ENCODE measurements at regions not wholly inside any gene's neighbourhood (a gene's known extent, or its start where the extent isn't known, plus 50 kb on each side); places are given as distances from the start of the nearest gene placed in this dataset.
"Not testable (repeated sequence)": the region's sequence is repeated elsewhere in the genome, so short reads cannot be mapped to it uniquely, and the experiment has no call there.

DNA sequence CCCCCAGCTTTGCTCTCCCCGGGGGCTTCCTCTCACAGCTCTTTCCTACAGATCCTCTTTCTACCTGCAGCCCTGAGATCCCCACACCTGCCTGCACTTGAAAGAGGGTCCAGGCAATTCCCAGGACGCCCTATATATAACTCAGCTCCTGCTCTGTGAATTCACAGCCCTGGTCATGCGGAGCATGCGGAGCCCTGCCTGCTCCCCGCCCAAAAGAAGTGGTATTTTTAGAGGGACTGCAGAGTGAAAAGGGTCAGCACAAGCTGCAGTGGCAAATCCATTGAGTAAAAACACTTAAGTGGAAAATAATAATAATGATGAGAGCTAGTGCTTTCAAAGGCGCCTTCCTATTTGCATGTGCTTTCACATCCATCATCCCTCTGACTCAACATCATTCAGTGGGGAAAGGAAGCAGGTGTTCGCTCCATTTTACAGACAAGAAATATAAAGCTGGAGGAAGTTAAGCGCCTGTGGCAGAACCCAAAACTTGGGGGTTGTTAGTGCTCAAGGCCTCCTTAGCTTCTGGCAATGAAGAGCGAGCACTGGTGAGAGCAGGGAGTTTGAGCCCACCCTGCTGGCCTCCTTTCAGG lies 76.3 kb upstream of the LIPC start:
- Histone ChIP-seq H3K27ac (ENCODE audit: low read length) (no peak overlapping the region), H3K27me3 (ENCODE audit: insufficient read depth, low read length) (no peaks in the 10 kb centered on the region), H3K4me1 (ENCODE audit: insufficient read depth, low read length) (peaks cover 10% of the 10 kb centered on the region; the same call in 1 of the 2 replicates), H3K9me3 (ENCODE audit: insufficient read depth, low read depth, low read length) (no peaks in the 10 kb centered on the region), H3K36me3 (ENCODE audit: insufficient read depth, low read depth, low read length) (no peaks in the 10 kb centered on the region), H3K4me3 (ENCODE audit: low read length) (no peak overlapping the region), H3K9ac (ENCODE audit: low read depth, low read length) (no peak overlapping the region)

DNA sequence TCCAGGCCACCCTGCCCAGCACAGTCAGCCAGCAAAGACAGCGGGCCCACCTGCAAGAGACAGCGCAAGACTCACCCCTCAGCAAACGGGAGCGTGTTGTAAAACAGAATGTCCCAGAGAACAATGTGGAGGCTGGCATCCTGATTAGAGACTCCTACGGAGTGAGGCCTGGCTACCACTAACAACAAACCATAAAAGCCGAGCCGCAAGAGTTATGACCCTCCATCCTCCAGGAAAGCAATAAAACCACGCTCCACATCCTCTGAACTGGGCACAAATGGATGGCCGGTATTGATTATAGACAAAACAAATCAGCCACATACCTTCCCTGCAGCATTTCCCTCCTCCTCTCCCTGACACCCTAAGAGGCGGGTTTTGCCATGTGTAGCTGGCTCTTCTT lies 75.8 kb upstream of the LIPC start:
- peaks cover 10% of the 10 kb centered on the region; the same call in 1 of the 2 replicates for H3K4me1 ChIP-seq (ENCODE audit: insufficient read depth, low read length)
- no peak overlapping the region for H3K4me3 ChIP-seq (ENCODE audit: low read length)
- H3K27ac ChIP-seq (ENCODE audit: low read length), result no peak overlapping the region
- H3K27me3 ChIP-seq (ENCODE audit: insufficient read depth, low read length), result no peaks in the 10 kb centered on the region
- H3K9ac ChIP-seq (ENCODE audit: low read depth, low read length), result no peak overlapping the region
- H3K36me3 ChIP-seq (ENCODE audit: insufficient read depth, low read depth, low read length), result no peaks in the 10 kb centered on the region
- H3K9me3 ChIP-seq (ENCODE audit: insufficient read depth, low read depth, low read length), result no peaks in the 10 kb centered on the region

- H3K4me1 ChIP-seq (ENCODE audit: insufficient read depth, low read length), result peaks cover 10% of the 10 kb centered on the region; the same call in 1 of the 2 replicates
- H3K36me3 ChIP-seq (ENCODE audit: insufficient read depth, low read depth, low read length), result no peaks in the 10 kb centered on the region
- H3K27ac ChIP-seq (ENCODE audit: low read length), result no peak overlapping the region
- H3K27me3 ChIP-seq (ENCODE audit: insufficient read depth, low read length), result no peaks in the 10 kb centered on the region
- no peaks in the 10 kb centered on the region for H3K9me3 ChIP-seq (ENCODE audit: insufficient read depth, low read depth, low read length)
- no peak overlapping the region for H3K4me3 ChIP-seq (ENCODE audit: low read length)
- H3K9ac ChIP-seq (ENCODE audit: low read depth, low read length), result no peak overlapping the region
These were observed 74.0 kb upstream of the LIPC start for GRCh38 chr15:58357529-58358476.

GRCh38 chr15:58360421-58361090 lies 71.2 kb upstream of the LIPC start:
- H3K27me3 ChIP-seq (ENCODE audit: insufficient read depth, low read length), result no peaks in the 10 kb centered on the region
- no peak overlapping the region for H3K9ac ChIP-seq (ENCODE audit: low read depth, low read length)
- no peaks in the 10 kb centered on the region for H3K36me3 ChIP-seq (ENCODE audit: insufficient read depth, low read depth, low read length)
- H3K9me3 ChIP-seq (ENCODE audit: insufficient read depth, low read depth, low read length), result no peaks in the 10 kb centered on the region
- peaks cover 10% of the 10 kb centered on the region; the same call in 1 of the 2 replicates for H3K4me1 ChIP-seq (ENCODE audit: insufficient read depth, low read length)
- H3K4me3 ChIP-seq (ENCODE audit: low read length), result no peak overlapping the region
- no peak overlapping the region for H3K27ac ChIP-seq (ENCODE audit: low read length)

DNA sequence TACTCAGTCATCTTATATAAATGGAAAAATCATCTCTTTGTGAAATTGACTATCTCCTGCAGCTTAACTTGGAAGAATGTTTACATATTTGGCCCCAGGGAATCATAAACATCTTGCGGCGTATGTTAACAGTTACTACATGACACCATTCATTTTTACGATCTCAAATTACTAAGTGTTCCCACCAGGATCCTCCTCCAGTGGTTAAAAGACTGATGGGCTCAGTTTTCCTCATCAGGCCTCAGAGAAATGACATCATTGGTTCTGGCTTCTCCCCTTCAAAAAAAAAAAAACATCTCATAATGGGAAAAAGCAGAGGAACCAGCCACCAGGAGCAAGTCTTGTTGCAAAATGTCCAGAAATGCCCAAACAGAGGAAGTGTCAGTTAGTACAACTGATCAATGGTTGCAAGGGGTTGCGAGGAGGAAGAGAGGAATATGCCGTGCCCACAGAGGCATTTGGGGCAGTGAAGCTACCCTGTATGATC lies 70.5 kb upstream of the LIPC start:
- H3K9me3 ChIP-seq (ENCODE audit: insufficient read depth, low read depth, low read length), result no peaks in the 10 kb centered on the region
- H3K9ac ChIP-seq (ENCODE audit: low read depth, low read length), result no peak overlapping the region
- H3K36me3 ChIP-seq (ENCODE audit: insufficient read depth, low read depth, low read length), result no peaks in the 10 kb centered on the region
- no peak overlapping the region for H3K27ac ChIP-seq (ENCODE audit: low read length)
- H3K4me1 ChIP-seq (ENCODE audit: insufficient read depth, low read length), result peaks cover 10% of the 10 kb centered on the region; the same call in 1 of the 2 replicates
- no peak overlapping the region for H3K4me3 ChIP-seq (ENCODE audit: low read length)
- no peaks in the 10 kb centered on the region for H3K27me3 ChIP-seq (ENCODE audit: insufficient read depth, low read length)

DNA sequence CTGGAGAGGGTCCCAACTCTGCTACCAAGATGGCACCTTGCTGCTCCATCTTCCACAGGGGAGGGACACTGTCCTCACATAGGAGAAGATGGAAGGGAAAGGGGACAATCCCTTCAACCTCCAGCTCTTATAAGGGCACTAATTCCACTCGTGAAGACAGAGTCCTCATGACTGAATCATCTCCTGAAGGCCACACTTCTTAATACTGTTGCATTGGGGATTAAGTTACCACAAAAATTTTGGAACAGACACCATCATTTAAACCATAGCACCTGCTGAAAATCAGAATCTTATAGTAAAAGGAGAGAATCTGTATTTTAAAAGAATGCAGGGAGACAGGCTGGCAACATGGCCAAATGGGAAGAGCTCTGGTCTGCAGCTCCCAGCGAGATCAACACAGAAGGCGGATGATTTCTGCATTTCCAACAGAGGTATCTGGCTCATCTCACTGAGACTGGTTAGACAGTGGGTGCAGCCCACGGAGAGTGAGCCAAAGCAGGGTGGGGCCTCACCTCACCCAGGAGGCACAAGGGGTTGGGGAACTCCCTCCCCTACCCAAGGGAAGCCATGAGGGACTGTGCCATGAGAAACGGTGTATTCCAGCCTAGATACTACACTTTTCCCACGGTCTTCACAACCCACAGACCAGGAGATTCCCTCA lies 69.4 kb upstream of the LIPC start:
- H3K36me3 ChIP-seq (ENCODE audit: insufficient read depth, low read depth, low read length), result no peaks in the 10 kb centered on the region
- H3K9ac ChIP-seq (ENCODE audit: low read depth, low read length), result no peak overlapping the region
- no peak overlapping the region for H3K4me3 ChIP-seq (ENCODE audit: low read length)
- no peak overlapping the region for H3K27ac ChIP-seq (ENCODE audit: low read length)
- H3K4me1 ChIP-seq (ENCODE audit: insufficient read depth, low read length), result peaks cover 10% of the 10 kb centered on the region; the same call in 1 of the 2 replicates
- H3K27me3 ChIP-seq (ENCODE audit: insufficient read depth, low read length), result no peaks in the 10 kb centered on the region
- no peaks in the 10 kb centered on the region for H3K9me3 ChIP-seq (ENCODE audit: insufficient read depth, low read depth, low read length)

GRCh38 chr15:58363118-58363517 lies 68.7 kb upstream of the LIPC start:
- not testable (repeated sequence) for H3K9me3 ChIP-seq (ENCODE audit: insufficient read depth, low read depth, low read length); H3K9ac ChIP-seq (ENCODE audit: low read depth, low read length); H3K27me3 ChIP-seq (ENCODE audit: insufficient read depth, low read length); H3K4me1 ChIP-seq (ENCODE audit: insufficient read depth, low read length); H3K36me3 ChIP-seq (ENCODE audit: insufficient read depth, low read depth, low read length); H3K4me3 ChIP-seq (ENCODE audit: low read length); H3K27ac ChIP-seq (ENCODE audit: low read length)

DNA sequence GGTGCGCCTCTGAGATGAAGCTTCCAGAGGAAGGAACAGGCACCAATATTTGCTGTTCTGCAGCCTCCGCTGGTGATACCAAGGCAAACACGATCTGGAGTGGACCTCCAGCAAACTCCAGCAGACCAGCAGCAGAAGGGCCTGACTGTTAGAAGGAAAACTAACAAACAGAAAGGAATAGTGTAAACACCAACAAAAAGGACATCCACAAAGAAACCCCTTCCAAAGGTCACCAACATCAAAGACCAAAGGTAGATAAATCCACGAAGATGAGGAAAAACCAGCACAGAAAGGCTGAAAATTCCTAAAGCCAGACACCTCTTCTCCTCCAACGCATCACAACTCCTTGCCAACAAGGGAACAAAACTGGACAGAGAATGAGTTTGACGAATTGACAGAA lies 68.1 kb upstream of the LIPC start:
- H3K27ac ChIP-seq (ENCODE audit: low read length); H3K36me3 ChIP-seq (ENCODE audit: insufficient read depth, low read depth, low read length); H3K4me3 ChIP-seq (ENCODE audit: low read length); H3K4me1 ChIP-seq (ENCODE audit: insufficient read depth, low read length); H3K9ac ChIP-seq (ENCODE audit: low read depth, low read length); H3K27me3 ChIP-seq (ENCODE audit: insufficient read depth, low read length); H3K9me3 ChIP-seq (ENCODE audit: insufficient read depth, low read depth, low read length): not testable (repeated sequence)

DNA sequence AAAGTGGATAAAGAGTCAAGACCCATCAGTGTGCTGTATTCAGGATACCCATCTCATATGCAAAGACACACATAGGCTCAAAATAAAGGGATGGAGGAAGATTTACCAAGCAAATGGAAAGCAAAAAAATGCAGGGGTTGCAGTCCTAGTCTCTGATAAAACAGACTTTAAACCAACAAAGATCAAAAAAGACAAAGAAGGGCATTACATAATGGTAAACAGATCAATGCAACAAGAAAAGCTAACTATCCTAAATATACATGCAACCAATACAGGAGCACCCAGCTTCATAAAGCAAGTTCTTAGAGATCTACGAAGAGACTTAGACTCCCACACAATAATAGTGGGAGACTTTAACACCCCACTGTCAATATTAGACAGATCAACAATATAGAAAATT lies 66.7 kb upstream of the LIPC start:
- not testable (repeated sequence) for H3K36me3 ChIP-seq (ENCODE audit: insufficient read depth, low read depth, low read length); H3K27ac ChIP-seq (ENCODE audit: low read length); H3K9me3 ChIP-seq (ENCODE audit: insufficient read depth, low read depth, low read length); H3K4me3 ChIP-seq (ENCODE audit: low read length); H3K27me3 ChIP-seq (ENCODE audit: insufficient read depth, low read length); H3K9ac ChIP-seq (ENCODE audit: low read depth, low read length); H3K4me1 ChIP-seq (ENCODE audit: insufficient read depth, low read length)

GRCh38 chr15:58369261-58369701 lies 62.5 kb upstream of the LIPC start:
- Histone ChIP-seq H3K36me3 (ENCODE audit: insufficient read depth, low read depth, low read length) (no peaks in the 10 kb centered on the region), H3K9ac (ENCODE audit: low read depth, low read length) (no peak overlapping the region), H3K4me3 (ENCODE audit: low read length) (no peak overlapping the region), H3K27me3 (ENCODE audit: insufficient read depth, low read length) (no peaks in the 10 kb centered on the region), H3K4me1 (ENCODE audit: insufficient read depth, low read length) (no peaks in the 10 kb centered on the region), H3K9me3 (ENCODE audit: insufficient read depth, low read depth, low read length) (peaks cover 15% of the 10 kb centered on the region), H3K27ac (ENCODE audit: low read length) (no peak overlapping the region)

DNA sequence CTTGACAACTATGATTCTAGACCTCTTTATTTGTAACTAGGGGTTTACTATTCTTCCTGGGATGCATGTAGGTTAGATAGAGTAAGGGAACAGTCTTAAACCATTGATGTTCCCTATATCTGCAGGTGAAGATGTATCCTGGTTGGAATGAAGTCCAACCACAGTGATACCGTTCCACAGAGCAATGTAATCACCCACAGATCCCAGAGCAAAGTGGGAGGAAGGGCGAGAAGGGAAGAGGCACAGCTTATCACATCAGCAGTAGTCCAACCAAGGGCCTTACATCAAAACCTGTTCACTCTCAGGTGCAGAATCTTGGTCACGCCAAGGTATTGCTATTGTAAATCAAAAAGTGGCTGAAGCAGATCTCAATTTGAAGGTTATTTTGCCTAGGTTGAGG lies 61.8 kb upstream of the LIPC start:
- H3K27ac ChIP-seq (ENCODE audit: low read length), result no peak overlapping the region
- H3K9me3 ChIP-seq (ENCODE audit: insufficient read depth, low read depth, low read length), result peaks cover 15% of the 10 kb centered on the region
- H3K9ac ChIP-seq (ENCODE audit: low read depth, low read length), result no peak overlapping the region

More for the DNA sequence above, 61.8 kb upstream of the LIPC start:
- Histone ChIP-seq H3K27me3 (ENCODE audit: insufficient read depth, low read length) (no peaks in the 10 kb centered on the region), H3K4me1 (ENCODE audit: insufficient read depth, low read length) (no peaks in the 10 kb centered on the region), H3K4me3 (ENCODE audit: low read length) (no peak overlapping the region), H3K36me3 (ENCODE audit: insufficient read depth, low read depth, low read length) (no peaks in the 10 kb centered on the region)

Measured in iPS-20b (cell line).